Esophagus muscularis mucosa (tissue), 3 donors: ENCODE measurements at regions not wholly inside any gene's neighbourhood (a gene's known extent, or its start where the extent isn't known, plus 50 kb on each side); places are given as distances from the start of the nearest gene placed in this dataset.

Experiments used
- POLR2A ChIP-seq: fragments of 450-650 bp; IDR thresholded peaks from one replicate; pipeline ENCODE4 v1.6.1; 2017; ENCODE audit warnings: antibody characterized with exemption, moderate library complexity, mild to moderate bottlenecking, low read depth
- TF ChIP-seq, protein P1 (sequence below), 3 experiments: fragments of 200-600 bp in 2 of 3; fragments of 450-650 bp in 1 of 3; sonication (generic) in 2 of 3; IDR thresholded peaks; one replicate each; pipeline ENCODE4 v1.5.1; 2017 to 2019; ENCODE audit warnings: antibody characterized with exemption in 3 of 3, mild to moderate bottlenecking in 2 of 3, moderate library complexity in 1 of 3

DNA sequence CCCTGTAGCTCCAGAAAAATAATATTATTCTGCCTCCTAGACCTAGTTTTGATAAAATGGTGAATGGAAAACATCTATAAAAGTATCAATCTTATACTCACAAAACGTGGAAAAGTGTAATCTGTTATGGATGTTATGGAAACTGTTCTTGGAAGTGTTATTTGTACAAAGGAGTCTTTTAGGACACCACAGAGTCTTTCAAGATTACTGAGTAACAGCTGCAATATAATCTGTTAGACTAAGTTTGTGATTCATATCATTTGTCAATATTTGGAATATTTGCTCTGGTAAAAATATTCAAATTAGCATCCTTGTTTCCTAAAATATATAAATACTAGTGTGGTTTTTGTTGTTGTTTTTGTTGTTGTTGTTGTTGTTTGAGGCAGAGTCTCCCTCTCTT is 87.9 kb downstream of the RAD51AP2 start:
- no peak for TF ChIP-seq POLR2A
- TF ChIP-seq, protein P1, sequence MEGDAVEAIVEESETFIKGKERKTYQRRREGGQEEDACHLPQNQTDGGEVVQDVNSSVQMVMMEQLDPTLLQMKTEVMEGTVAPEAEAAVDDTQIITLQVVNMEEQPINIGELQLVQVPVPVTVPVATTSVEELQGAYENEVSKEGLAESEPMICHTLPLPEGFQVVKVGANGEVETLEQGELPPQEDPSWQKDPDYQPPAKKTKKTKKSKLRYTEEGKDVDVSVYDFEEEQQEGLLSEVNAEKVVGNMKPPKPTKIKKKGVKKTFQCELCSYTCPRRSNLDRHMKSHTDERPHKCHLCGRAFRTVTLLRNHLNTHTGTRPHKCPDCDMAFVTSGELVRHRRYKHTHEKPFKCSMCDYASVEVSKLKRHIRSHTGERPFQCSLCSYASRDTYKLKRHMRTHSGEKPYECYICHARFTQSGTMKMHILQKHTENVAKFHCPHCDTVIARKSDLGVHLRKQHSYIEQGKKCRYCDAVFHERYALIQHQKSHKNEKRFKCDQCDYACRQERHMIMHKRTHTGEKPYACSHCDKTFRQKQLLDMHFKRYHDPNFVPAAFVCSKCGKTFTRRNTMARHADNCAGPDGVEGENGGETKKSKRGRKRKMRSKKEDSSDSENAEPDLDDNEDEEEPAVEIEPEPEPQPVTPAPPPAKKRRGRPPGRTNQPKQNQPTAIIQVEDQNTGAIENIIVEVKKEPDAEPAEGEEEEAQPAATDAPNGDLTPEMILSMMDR (IDR thresholded peaks at IDR 0.05) = no peak
